ENCODE measurements at regions not wholly inside any gene's neighbourhood (a gene's known extent, or its start where the extent isn't known, plus 50 kb on each side); places are given as distances from the start of the nearest gene placed in this dataset.

DNA sequence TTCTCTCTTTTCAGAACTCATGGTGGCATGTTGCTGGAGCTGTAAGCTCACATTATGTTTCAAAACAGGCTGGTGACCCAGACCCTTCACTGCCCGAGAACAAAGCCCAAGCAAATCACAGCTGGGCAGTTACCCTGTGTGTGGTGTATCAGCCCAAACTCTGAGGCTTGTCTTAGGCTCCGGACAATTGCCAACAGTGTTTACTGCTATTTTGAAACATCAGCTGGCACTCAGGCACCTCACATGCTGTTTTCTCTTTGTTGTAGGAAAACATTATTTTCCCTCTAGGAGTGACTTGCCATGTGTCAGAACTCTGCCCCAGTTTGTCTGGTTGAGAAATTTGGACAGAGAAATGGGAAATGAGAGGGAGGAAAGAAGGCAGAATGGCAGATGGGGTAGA lies 237.6 kb upstream of the APCDD1 start:
- DNase-seq, result no peak

DNA sequence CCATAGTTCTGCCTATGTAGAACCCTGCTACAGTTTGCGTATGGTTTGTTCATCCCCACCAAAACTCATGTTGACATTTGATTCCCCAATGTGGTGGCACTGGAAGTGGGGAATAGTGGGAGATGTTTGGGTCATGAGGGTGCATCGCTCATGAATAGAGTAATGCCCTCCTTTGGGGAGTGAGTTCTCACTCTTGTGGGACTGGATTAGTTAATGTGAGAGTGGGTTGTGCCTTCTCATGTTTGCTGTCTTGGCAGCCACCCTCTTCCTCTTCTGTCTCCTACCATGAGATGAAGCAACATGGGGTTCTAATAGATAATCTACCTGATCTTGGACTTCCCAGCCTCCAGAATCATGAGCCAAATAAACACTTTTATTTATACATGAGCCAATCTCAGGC lies 237.2 kb upstream of the APCDD1 start:
- DNase-seq, result no peak

DNA sequence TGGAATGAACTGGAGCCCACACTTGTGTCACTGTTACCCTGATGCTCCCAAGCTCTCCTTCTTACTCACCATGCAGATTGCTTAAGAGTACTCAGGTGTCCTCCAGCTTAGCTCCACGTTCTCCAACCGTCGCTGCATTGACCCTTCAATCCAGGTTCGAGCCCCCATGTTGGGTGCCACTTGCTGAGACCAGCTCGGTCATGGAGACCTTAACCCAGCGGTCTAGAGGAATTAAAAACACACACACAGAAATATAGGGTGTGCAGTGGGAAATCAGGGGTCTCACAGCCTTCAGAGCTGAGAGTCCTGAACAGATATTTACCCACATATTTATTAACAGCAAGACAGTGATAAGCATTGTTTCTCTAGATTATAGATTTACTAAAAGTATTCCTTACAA lies 229.1 kb upstream of the APCDD1 start:
- DNase-seq, result no peak

DNA sequence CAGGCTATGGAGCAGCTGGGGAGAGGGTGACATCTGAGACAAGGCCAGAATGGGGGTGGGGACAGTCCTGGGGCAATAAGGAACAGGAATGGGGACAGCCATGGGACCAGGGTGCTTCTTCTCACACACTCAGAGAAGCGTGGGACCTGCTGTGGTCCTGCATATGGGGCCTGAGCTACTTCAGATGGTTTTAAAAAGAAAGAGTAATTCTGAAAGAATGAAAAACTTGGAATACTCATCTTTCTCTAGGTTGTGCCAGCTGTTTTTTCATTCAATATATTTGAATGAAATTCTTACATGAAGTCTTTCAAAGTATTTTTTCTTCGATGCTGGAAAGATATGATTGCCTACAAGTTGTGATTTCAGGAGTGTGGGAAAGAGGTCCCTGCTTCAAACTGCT lies 227.5 kb upstream of the APCDD1 start:
- no peak for DNase-seq

DNA sequence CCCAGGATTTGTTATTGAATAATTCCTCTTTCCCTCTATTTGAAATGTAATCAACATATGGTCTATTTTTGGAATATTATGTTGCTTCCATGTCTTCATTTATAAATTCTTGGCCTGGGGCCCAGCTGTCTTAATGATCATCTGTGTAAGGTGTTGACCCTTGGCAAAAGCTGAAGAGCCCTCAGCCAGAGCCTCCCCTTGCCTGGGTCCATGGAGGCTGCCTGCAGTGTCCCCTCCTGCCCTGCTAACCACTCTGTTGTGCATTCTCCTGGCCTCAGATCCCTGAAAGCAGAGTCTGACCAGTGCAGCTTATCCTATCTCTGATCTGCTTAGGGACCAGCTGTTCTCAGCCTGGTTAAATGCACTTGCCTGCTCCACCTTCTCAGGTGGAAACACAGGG lies 226.1 kb upstream of the APCDD1 start:
- DNase-seq, result peak in 1 of 2 donors; percentile 70

DNA sequence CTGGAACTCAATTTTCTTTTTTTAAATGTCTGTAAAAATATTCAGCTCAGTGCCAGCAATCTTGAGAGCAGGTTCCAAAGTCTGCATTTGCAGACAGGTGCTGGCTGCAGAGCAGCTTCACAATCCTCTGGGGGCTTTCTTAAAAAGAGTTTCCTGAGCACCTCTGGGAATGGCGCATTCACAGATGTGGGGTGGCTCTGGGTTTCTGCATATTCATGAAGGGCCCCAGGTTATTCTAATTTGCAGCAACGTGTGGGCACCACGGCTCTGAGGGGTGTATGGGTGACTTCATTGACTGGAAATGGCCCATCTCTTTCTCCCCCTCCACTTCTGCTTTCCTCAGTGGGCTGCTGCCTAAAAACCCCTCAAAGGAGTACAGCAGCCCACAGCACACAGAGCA lies 225.0 kb upstream of the APCDD1 start:
- DNase-seq, result no peak

DNA sequence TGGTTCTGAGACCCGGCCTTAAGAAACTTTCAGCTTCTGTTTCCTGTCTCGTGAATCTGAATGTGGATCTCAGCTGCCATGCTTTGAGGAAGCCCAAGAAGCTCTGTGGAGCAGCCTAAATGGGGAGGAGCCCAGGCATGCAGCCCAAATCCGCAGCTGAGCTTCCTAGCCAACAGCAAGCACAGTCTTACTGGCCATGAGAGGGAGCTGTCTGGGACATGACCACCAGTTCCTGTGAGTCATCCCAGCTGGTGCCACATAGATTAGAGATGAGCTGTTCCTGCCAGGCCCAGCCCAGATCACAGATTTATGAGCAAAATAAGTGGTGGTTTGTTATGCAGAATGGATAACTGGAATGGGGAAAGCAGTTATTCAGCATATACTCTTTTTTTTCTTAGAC lies 224.4 kb upstream of the APCDD1 start:
- DNase-seq, result no peak

DNA sequence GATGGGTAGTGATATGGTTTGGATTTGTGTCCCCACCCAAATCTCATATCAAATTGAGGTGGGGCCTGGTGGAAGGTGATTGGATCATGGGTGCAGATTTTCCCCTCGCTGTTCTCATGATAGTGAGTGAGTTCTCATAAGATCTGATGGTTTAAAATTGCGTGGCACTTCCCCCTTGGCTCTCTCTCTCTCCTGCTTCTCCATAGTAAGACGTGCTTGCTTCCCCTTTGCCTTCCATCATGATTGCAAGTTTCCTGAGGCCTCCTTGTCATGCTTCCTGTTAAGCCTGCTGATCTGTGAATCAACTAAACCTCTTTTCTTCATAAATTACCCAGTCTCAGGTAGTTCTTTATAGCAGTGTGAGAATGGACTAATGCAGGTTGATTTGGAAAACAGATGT lies 223.2 kb upstream of the APCDD1 start:
- no peak for DNase-seq

DNA sequence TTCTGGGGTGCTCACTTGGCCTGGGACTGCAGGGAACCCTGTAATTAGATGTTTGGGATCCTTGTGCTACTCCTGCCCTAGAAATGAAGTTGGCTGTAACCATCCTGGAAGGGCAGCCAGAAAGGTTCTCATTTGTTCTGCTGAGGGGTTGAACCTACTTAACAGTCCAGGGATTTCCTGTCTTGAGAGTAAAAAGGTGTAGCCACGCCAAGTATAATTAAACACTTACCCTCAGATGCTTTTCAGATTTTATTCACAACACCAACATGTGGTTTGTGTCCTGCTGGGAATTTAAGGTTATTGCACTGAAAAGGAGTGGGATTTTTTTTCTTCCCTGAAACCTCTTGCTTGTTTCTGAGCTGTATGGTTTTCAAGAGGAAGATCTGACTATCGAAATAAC lies 222.4 kb upstream of the APCDD1 start:
- DNase-seq, result no peak

DNA sequence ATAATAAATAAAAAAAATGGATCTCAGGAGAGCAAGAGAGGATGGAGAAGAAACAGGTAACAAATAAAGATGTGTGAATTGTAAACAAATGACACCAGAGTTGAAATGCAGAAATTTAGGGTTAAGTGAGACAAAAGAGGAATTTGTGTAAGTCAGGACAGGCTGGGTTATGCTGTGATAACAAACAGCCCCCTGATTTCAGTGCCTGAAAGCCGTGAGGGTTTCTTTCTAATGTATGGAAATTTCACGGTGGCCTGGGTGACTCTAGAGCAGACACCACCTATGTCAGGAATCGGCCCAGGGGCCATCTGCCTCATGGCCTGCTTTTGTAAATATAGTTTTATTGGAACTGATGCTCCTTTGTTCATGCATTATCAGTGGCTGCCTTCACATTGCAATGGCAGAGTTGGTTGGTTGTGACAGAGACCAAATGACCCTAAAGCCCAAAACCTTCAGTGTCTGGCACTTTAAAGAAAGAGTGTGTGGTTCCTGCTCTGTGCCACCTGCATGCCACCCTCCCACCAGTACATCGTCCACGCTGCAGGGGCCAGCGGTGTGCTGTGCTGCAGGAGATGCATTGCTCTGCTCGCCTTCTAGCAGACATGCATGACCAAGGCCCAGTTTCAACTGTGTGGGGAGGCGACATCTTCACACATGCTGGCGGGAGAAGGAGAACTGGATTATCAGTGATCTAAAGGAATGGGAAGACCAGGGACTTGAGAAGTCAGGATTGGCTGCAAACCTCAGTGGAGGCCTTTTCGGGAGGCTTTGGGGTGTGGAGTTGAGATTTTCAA lies 221.2 kb upstream of the APCDD1 start:
- no peak for DNase-seq

DNA sequence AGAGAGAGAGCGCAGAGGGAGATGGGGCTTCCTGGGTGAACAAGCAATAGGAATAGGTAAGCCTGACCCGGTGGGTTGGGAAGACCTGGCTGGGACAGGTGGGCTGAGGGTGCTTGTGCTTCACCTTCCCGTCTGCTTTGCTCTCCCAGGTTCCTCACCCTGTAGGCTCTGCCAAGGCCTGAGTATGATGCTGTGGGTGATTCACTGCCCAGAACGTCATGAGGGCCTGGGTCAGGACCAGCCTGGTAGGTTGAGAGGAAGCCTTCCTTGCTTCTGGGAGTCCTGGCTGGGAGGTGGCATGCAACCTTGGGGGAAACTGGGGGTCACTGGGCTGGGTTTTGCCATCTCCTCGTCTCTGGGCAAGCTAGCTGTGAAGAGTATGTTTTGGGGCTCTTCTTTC lies 220.2 kb upstream of the APCDD1 start:
- DNase-seq, result no peak

DNA sequence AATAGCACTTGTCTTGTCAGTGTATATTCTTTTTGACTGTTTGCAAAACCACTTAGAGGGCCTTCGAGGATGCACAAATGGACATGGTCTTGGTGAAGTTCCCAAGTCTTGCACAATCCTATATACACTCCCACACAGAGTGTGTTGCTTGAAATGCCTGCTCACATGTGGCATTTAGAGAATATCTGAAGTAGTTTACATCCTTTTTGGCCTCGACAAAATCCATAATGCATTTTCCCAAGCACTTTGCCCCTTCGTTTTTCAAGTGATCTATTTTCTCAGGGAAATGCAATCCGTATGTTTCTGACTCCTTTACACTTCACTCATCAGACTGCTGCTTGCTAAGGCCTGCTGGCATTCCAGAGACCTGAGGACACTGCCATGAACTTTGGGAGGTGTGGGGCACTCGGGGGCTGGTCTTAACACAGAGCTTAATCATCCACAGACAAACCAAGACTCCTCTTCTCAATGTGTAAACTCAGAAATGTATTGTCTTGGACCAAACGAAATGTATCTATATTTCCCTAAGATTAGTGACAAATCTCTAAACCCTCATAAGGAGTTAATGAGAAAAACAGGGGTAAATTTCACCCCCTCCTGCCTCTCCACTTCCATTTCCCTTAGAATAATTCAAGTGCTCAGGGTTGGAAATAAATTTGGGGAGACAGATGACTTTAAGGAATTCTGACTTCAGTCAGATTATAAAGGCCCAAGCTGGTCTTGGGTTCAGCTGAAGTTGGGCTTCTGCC lies 219.3 kb upstream of the APCDD1 start:
- peak; percentile 80 to 85 for DNase-seq

DNA sequence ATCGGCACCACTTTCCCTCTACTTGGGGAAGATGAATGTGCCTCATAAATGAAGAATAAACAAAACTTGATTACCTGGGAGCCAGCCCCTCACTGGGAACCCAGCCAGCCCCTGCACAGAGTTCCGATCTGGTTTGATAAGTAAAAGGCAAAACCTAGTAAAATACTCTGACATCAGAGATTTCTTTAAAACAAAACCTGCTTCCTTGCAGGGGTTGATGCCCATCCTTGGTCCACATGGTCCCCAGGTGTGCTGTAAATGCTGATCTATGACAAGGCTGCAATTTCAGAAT lies 218.8 kb upstream of the APCDD1 start:
- no peak for DNase-seq

DNA sequence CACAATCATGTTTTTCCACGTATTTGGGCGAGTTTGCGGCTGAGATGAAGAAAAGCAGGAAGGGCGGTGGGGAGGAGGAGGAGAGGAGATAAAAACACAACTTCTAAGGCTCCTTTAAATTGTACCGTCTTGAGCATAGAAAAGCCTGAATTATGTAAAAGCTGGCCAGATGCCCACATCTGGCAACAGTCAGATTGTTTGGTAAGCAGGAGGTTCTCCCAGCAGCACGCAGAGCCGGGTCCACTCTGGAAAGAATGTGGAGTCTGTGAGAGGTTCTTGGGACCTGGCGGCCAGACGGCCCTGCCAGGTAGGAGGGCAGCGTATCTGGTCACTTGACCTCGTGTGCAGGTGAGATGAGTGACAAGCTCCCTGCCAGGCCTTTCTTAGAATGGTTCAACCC lies 215.3 kb upstream of the APCDD1 start:
- peak; percentile 71 to 75 for DNase-seq

DNA sequence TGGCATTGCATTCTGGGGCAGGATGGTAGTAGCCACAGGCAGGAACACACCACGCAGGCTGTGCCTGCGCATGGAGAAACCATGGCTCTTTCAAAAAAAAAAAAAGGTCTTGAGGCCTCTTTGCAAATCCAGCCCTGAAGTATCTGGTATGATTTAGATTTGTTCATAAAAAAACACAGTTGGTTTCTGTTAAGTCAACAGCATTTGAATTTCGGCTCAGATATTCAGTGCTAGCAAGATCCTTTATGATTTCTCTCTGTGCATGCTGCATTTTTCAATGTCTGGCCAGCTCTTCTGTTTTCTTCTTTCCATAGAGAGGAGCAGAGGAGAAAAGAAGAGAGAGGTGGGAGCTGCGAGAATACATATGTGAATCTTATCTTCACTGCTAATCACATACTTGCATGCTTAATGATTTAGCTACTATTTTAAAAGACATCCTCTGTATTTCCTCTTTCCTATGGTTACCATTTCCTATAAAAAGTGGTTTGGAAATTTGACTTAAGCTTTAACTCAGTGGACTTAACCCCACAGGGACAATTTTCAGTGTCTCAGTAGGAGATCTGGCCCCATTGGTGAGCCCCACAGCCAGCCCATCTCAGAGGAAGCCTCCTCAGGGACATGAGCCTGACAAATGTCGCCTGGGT lies 214.3 kb upstream of the APCDD1 start:
- no peak for DNase-seq

DNA sequence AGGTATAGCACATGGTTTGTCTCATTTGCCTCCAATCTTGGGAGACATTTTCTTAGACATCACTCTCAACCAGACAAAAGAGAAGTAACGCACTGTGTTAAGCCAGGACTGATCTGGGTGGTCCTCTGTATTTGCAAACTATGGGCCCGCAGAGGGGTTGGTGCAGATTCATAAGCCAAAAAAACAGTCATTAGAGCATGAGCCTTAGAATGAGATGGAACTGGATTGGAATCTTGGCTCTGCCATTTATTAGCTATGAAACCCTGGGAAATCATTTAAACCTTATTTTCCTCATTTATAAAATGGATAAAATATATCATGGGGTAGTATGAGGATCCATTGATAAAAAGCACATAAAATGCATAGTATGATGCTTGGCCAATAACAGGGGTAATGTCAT lies 213.5 kb upstream of the APCDD1 start:
- DNase-seq, result no peak

DNA sequence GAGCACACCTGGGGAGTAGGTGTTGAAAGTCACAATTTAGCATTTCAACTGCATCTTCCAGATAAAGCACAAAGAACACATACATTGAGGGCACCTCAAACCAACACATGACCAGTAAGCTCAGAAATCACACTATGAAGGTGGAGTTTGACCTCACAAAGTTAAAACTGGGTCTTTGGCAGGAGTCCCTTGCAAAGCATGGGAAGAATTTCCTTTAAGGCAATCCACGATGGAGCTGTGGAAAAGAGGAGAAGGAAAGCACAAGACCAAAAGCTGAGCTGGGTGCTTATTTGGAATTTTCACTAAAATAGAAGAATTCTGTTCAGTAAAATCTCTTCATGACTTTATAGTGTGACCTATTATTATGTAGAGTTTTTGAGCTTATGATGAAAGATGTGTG lies 212.9 kb upstream of the APCDD1 start:
- no peak for DNase-seq

DNA sequence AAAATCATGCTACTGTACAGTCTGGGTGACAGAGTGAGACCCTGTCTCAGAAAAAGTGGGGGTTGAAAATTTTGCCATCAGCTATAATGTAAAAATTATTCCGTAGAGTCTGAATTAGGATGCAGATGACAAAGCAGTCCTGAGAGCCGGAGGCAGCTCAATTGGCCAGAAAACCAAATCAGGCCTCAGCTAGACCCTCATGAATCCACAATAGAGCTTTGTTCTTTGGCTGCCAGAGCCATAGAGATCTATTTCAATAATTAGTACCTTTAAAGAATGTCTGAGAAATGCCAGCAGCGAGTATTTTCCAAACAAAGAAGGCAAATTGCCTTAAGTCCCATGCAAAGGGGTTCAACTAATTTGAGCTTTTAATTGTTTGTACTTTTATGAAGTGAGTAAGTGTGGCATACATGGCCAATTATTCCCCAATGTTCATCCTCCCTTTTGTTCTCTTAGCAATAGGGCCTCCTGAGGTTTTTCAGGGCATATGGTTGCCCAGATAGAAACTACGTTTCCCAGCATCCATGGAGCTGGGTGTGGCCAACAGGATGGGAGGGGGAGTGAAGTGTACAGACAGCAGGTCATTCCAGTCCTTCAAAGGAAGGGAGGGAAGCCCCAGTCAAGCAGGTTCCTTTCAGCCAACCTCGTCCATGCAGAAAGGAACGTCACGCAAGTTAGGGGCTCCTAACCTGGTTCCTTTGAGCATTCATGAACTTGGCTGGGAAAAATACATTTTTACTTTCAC lies 211.3 kb upstream of the APCDD1 start:
- DNase-seq, result no peak

DNA sequence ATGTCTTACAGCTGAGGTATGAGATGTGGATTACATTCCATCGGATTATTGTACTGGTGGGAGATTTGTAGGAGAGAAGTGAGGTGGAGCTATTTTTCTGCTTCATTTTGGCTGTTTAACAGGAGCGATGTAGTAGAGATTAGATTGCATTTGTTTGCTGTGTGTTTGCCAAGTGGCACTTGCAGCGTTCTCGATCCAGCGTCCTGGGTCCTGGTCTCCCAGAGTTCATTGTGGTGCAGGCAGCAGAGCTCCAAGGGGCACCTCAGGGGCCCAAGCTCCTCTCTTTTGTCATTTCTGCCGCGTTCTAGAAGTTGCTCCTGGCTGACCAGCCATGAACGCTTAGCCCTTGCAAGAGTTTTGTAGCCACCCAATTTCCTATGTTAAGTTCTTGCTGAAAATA lies 210.1 kb upstream of the APCDD1 start:
- no peak for DNase-seq

DNA sequence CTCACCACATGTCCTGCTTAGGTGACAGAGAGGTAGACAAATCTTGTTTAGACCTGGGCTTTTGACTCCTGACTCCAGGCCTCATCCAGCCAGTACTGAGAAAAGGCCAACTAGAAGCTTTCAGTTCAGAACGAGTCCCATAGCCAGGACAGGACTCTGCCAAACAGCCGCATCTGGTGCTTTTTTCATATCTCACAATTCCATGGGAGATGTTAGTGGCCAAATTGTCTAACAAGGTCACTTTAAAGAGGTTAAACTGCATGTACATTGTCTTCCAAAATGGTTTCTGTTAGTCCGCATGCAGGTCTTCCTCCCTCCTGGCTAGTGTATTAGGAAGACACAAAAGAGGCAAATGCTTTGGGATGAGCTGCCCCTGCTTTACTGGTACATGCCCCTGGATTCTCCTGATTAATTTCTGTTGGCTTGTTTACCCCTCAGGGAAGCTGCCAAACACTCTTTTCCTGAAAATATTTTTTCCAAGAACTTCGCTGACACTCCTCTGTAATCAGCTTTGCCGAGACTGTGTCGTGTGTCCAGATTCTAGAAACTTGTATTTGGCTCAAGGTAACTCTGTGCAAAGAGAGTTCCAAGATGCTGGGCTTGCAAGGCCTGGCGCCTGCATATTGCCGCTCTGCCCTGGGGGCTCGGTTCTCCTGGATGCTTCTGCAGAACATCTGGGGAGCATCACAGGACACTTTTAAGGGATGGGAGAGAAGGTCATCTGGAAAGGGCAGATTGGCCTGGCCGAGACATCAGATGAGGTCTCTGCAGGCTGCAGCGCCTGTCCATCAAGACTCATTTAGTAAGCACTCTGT lies 209.2 kb upstream of the APCDD1 start:
- no peak for DNase-seq

DNA sequence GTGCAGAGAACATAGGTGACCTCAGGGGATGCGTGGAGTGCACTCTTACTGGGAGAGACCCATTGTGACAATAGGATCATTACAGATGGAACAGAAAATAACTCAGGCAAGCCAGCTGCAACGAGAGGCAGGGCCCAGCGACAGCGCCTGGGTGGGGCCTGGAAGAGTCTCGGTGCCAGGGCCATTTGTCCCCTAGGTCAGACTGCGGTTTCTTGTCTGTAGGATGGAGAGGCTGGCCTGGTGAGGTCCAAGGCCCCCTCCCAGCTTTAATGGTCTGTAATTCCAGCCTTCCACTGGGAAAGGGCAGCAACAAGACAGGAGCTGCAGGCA lies 208.6 kb upstream of the APCDD1 start:
- no peak for DNase-seq
